ENCODE measurements at regions not wholly inside any gene's neighbourhood (a gene's known extent, or its start where the extent isn't known, plus 50 kb on each side); places are given as distances from the start of the nearest gene placed in this dataset.

DNA sequence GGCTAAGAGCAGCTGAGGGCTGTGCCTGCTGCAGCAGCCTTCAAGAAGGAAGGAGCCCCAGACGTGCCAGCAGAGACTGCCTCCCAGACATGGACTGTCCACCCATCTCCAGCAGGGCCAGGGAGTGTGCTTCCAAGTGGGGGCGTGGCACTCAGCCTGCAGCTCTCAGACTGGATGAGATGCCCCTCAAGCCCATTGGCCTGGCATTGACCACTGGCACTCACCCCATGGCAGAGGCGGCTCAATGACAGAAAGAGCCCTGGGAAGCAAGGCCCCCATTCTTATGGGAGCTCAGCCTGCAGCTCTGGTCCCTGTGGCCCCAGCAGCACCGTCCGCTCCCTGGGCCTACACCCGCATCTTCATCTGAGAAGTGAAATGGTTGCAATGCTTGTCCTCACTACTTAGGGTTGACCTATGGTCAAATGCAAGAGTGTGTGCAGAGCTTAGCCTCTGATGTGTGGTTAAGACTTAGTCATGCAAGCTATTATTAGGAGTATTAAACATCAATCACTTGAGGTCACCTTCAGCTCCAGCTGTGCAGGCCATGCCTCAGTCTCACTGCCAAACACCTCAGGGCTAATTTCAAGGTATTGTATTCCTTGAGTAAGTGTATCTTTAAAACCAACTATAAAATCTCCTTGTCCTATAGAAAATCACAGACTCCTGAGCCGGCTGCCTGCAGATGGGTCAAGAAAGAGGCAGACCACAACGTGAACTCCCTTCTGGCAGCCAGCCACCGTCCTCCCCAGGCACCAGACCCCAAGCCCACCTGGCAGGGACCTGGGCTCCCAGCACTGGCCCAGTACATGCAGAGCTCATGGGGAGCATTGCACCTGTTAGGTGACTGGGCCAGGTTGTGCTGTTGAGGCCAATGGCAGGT lies 194.8 kb downstream of the NDUFA10 start (continued):
- TF ChIP-seq RNF219 (CRISPR knock-in tag; IDR thresholded peaks at IDR 0.05) (no peak), MAZ (CRISPR knock-in tag; conservative IDR thresholded peaks at IDR 0.05 in 1 of 2, IDR thresholded peaks at IDR 0.05 in 1 of 2) (no peak), ZNF280A (IDR thresholded peaks at IDR 0.05; ENCODE audit: low read depth, partially characterized antibody) (no peak), ASH1L (IDR thresholded peaks at IDR 0.05; ENCODE audit: borderline replicate concordance, low read depth, partially characterized antibody) (no peak)
- TF ChIP-seq, protein P1, sequence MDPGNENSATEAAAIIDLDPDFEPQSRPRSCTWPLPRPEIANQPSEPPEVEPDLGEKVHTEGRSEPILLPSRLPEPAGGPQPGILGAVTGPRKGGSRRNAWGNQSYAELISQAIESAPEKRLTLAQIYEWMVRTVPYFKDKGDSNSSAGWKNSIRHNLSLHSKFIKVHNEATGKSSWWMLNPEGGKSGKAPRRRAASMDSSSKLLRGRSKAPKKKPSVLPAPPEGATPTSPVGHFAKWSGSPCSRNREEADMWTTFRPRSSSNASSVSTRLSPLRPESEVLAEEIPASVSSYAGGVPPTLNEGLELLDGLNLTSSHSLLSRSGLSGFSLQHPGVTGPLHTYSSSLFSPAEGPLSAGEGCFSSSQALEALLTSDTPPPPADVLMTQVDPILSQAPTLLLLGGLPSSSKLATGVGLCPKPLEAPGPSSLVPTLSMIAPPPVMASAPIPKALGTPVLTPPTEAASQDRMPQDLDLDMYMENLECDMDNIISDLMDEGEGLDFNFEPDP (CRISPR knock-in tag; IDR thresholded peaks at IDR 0.05) = no peak
